ENCODE measurements at regions not wholly inside any gene's neighbourhood (a gene's known extent, or its start where the extent isn't known, plus 50 kb on each side); places are given as distances from the start of the nearest gene placed in this dataset.
A peak's percentile ranks its signal among the peaks of the same experiment; 100 is the strongest.

DNA sequence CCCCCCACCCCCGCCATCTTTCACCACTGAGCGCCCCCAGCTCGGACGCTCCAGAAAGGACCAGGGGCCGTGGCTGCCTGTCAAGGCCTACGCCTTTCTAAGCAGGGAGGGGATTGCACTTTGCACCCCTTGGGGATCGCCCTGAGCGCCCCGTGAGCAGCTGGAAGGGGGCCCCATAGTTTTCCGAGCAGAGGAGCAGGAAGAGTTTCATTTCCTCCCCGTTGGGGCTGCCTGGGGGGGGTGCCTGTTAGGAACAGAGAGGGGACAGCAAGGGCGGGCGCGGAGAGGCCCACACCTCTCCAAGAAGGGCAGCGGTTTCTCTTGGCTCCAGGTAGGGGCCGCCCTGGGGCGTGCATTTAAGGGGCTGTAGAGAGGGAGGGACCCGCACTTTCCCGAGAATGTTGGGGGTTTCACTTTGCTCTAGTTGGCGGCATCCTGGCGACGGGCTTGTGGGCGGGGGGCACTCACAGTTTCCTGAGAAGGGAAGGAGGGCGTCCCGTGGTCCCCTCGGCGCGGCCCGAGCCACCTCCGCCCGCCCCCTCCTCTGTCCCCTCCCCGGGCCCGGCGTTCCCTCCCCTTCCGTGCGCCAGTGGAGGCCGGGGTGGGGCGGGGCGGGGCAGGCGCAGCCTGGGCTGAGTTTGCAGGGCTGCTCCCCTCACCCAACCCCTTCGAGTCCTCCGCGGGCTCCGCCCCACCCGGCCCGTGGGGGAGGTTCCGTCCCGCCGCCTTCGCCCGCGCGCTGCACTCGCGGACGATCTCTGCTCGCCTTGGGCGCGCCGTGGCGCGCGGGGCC lies 82.3 kb upstream of the CD99 start:
- DNase-seq (ENCODE audit: low spot score): peak; percentile 91

- DNase-seq (ENCODE audit: low spot score): no peak
Measured at GRCh38 chrX:2607113-2607512, 84.0 kb upstream of the CD99 start.

- no peak for DNase-seq (ENCODE audit: low spot score)
Measured at GRCh38 chrX:2600564-2600963, 90.5 kb upstream of the CD99 start.

DNA sequence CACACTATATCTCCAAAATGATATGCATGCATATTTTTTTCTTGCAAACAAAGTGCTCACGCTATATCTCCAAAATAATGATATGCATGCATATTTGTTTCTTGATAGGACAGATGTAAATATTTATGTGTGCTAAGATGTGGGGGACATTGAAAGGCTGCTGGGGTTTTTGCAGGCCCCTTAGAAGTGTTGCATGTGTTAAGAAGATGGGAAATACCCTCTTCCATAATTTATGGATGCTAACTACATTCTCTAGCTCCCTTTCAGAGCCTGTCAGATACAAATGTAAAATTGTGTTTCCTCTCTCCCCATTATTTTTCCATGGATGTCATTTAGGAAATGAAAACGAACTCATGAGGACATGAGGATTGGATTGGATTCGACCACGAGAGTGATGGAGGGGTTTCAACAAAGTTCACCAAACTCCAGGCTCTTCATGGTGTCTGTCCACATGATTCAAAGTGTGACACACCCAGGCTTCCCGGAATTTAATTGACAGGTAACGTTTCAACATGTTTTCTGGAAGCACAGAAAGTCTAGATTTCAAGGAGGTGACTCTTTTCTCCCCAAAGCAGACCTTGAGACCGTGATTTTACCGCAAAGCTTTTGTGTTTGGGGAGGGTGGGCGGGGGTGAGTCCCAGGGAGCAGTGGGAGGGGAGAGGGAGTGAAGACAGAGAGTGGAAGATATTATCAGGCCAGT lies 94.4 kb upstream of the CD99 start:
- no peak for DNase-seq (ENCODE audit: low spot score)

- no peak for DNase-seq (ENCODE audit: low spot score)
Measured at GRCh38 chrX:2596045-2596444, 95.0 kb upstream of the CD99 start.

- DNase-seq (ENCODE audit: low spot score): no peak
Measured at GRCh38 chrX:2595258-2595657, 94.5 kb upstream of the DHRSX start.

DNA sequence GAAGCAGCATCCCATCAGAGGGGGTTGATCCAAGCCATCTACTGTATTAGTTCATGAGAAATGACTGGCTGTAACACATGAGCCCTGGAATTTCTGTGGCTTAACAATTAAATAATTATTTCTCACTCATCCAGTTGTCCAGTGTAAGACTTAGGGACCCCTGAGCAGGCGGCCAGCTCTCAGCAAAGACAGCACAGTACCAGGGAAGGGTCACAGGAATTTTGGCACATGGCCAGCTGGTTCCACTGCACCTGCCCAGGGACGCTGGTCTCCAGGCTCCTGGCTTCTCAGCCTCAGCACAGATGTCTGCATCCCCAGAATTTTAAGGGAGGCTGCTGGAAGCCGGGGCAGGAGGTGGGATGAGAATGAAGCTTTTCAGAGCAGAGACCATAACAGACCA lies 93.7 kb upstream of the DHRSX start:
- no peak for DNase-seq (ENCODE audit: low spot score)

DNA sequence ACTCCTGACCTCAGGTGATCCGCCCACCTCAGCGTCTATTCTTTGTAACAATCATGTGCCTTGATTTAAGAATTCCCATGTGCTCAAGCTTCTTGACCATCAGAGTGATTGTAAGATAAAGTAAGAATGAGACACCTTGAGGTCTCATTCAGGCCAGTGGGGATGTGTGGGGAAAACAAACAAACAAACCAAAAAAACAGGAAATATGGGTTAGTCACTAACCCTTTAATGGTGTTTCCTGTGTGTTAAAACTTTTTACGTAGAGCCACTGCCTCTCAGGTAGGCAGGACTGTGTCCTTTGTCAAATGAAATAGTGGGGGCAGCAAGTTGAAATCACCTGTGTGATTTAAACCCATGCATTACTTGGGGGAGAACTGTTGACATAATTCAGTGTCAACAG lies 91.5 kb upstream of the DHRSX start:
- DNase-seq (ENCODE audit: low spot score): no peak

GRCh38 chrX:2589186-2590020 lies 88.6 kb upstream of the DHRSX start:
- DNase-seq (ENCODE audit: low spot score): no peak

DNA sequence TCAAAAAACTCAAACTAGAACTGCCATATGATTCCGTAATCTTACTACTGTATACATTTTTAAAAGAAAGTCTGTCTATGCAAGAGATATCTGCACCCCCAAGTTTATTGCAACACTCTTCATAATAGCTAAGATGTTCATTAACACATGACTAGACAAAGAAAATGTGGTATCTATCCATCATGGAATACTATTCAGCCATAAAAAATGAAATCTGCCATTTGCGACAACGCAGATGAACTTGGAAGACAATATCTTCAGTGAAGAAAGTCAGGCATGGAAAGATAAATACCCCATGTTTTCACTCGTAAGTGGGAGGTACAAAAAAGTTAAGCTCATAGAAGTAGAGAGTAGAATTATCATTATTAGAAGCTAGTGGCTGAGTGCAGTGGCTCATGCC lies 87.3 kb upstream of the DHRSX start:
- DNase-seq (ENCODE audit: low spot score): no peak

GRCh38 chrX:2587146-2587545 lies 86.4 kb upstream of the DHRSX start:
- no peak for DNase-seq (ENCODE audit: low spot score)

DNA sequence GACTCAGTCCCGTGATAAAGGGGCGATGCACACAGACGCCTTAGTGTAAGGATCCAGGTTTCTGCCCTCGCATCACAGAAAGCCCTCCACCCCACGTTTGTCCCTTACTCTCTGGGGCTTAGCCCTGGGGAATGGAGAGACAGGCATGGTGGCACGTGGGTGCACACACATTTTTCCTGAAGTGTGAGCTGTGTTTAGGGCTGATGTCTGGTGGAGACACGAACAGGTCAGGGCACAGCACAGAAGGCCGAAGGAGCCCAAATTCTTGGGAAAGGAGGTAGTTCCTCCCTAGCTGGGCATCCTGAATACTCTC lies 84.3 kb upstream of the DHRSX start:
- no peak for DNase-seq (ENCODE audit: low spot score)

- DNase-seq (ENCODE audit: low spot score): no peak
Measured at GRCh38 chrX:2584251-2585157, 83.7 kb upstream of the DHRSX start.

- DNase-seq (ENCODE audit: low spot score): no peak
Measured at GRCh38 chrX:2583194-2584162, 82.7 kb upstream of the DHRSX start.

- DNase-seq (ENCODE audit: low spot score): no peak
Measured at GRCh38 chrX:2582667-2583066, 81.9 kb upstream of the DHRSX start.

- DNase-seq (ENCODE audit: low spot score): no peak
Measured at GRCh38 chrX:2581296-2581695, 80.5 kb upstream of the DHRSX start.

- DNase-seq (ENCODE audit: low spot score): no peak
Measured at GRCh38 chrX:2578864-2579263, 78.1 kb upstream of the DHRSX start.

GRCh38 chrX:2577844-2578466 lies 77.2 kb upstream of the DHRSX start:
- DNase-seq (ENCODE audit: low spot score): no peak

GRCh38 chrX:2576793-2577192 lies 76.0 kb upstream of the DHRSX start:
- DNase-seq (ENCODE audit: low spot score): no peak

DNA sequence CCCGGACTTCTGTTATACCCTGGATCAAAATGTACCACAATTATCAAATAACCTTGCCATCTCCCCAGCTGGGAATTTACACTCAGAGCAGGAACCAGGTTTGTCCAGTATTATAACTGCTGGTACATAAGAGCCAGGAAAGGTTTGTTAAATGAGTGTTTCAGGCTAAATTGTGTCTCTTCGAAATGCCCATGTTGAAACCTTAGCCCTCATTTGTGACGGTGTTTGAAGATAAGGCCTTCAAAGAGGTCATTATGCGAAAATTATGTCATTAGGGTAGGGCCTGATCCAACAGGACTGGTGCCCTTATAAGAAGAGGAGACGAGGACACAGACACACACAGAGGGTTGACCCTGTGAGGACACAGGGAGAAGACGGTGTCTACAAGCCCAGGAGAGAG lies 73.5 kb upstream of the DHRSX start:
- DNase-seq (ENCODE audit: low spot score): no peak
